ENCODE measurements at regions not wholly inside any gene's neighbourhood (a gene's known extent, or its start where the extent isn't known, plus 50 kb on each side); places are given as distances from the start of the nearest gene placed in this dataset.

GRCh38 chr4:42328978-42329377 is 68.3 kb upstream of the SHISA3 start:
- peaks cover 18% of the 10 kb centered on the region for H3K4me1 Mint-ChIP-seq
- CTCF ChIA-PET, result interaction anchor here (1.0 kb wide), 1 partner anchor 48 kb away, joined by 5 read pairs; no protein-coding TSS in a partner anchor
- ATAC-seq (no peak), DNase-seq (ENCODE audit: low spot score) (no peak)
- H3K9me3 Mint-ChIP-seq, result peaks cover 12% of the 10 kb centered on the region; the same call in 1 of the 2 replicates
- H3K36me3 Mint-ChIP-seq, result no peaks in the 10 kb centered on the region
- TF ChIP-seq, protein P1, sequence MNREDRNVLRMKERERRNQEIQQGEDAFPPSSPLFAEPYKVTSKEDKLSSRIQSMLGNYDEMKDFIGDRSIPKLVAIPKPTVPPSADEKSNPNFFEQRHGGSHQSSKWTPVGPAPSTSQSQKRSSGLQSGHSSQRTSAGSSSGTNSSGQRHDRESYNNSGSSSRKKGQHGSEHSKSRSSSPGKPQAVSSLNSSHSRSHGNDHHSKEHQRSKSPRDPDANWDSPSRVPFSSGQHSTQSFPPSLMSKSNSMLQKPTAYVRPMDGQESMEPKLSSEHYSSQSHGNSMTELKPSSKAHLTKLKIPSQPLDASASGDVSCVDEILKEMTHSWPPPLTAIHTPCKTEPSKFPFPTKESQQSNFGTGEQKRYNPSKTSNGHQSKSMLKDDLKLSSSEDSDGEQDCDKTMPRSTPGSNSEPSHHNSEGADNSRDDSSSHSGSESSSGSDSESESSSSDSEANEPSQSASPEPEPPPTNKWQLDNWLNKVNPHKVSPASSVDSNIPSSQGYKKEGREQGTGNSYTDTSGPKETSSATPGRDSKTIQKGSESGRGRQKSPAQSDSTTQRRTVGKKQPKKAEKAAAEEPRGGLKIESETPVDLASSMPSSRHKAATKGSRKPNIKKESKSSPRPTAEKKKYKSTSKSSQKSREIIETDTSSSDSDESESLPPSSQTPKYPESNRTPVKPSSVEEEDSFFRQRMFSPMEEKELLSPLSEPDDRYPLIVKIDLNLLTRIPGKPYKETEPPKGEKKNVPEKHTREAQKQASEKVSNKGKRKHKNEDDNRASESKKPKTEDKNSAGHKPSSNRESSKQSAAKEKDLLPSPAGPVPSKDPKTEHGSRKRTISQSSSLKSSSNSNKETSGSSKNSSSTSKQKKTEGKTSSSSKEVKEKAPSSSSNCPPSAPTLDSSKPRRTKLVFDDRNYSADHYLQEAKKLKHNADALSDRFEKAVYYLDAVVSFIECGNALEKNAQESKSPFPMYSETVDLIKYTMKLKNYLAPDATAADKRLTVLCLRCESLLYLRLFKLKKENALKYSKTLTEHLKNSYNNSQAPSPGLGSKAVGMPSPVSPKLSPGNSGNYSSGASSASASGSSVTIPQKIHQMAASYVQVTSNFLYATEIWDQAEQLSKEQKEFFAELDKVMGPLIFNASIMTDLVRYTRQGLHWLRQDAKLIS (CRISPR knock-in tag; IDR thresholded peaks at IDR 0.05; ENCODE audit: borderline replicate concordance), result no peak
- TF ChIP-seq ESRRA (CRISPR knock-in tag; IDR thresholded peaks at IDR 0.05; ENCODE audit: borderline replicate concordance) (no peak), RORB (CRISPR knock-in tag; IDR thresholded peaks at IDR 0.05) (no peak), ZNF219 (CRISPR knock-in tag; IDR thresholded peaks at IDR 0.05; ENCODE audit: borderline replicate concordance) (no peak), GABPB1 (CRISPR knock-in tag; IDR thresholded peaks at IDR 0.05) (no peak), CREB1 (CRISPR knock-in tag; IDR thresholded peaks at IDR 0.05) (no peak), FOXJ3 (CRISPR knock-in tag; IDR thresholded peaks at IDR 0.05; ENCODE audit: borderline replicate concordance) (no peak), MYBL2 (CRISPR knock-in tag; IDR thresholded peaks at IDR 0.05) (no peak), ZNF423 (CRISPR knock-in tag; IDR thresholded peaks at IDR 0.05) (no peak), ATF1 (CRISPR knock-in tag; IDR thresholded peaks at IDR 0.05) (no peak), ZNF416 (CRISPR knock-in tag; IDR thresholded peaks at IDR 0.05) (no peak), TCF7 (CRISPR knock-in tag; IDR thresholded peaks at IDR 0.05; ENCODE audit: low read depth) (no peak), FOXP1 (CRISPR knock-in tag; IDR thresholded peaks at IDR 0.05; ENCODE audit: borderline replicate concordance) (no peak), IRF2 (CRISPR knock-in tag; IDR thresholded peaks at IDR 0.05; ENCODE audit: borderline replicate concordance, low read depth) (no peak), ELF4 (CRISPR knock-in tag; IDR thresholded peaks at IDR 0.05; ENCODE audit: low read depth) (no peak), TEAD4 (CRISPR knock-in tag; IDR thresholded peaks at IDR 0.05) (no peak), RELA (CRISPR knock-in tag; IDR thresholded peaks at IDR 0.05; ENCODE audit: borderline replicate concordance) (no peak)
- TF ChIP-seq, protein P2, sequence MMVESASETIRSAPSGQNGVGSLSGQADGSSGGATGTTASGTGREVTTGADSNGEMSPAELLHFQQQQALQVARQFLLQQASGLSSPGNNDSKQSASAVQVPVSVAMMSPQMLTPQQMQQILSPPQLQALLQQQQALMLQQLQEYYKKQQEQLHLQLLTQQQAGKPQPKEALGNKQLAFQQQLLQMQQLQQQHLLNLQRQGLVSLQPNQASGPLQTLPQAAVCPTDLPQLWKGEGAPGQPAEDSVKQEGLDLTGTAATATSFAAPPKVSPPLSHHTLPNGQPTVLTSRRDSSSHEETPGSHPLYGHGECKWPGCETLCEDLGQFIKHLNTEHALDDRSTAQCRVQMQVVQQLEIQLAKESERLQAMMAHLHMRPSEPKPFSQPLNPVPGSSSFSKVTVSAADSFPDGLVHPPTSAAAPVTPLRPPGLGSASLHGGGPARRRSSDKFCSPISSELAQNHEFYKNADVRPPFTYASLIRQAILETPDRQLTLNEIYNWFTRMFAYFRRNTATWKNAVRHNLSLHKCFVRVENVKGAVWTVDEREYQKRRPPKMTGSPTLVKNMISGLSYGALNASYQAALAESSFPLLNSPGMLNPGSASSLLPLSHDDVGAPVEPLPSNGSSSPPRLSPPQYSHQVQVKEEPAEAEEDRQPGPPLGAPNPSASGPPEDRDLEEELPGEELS (CRISPR knock-in tag; IDR thresholded peaks at IDR 0.05), result no peak
- TF ChIP-seq, protein P3, sequence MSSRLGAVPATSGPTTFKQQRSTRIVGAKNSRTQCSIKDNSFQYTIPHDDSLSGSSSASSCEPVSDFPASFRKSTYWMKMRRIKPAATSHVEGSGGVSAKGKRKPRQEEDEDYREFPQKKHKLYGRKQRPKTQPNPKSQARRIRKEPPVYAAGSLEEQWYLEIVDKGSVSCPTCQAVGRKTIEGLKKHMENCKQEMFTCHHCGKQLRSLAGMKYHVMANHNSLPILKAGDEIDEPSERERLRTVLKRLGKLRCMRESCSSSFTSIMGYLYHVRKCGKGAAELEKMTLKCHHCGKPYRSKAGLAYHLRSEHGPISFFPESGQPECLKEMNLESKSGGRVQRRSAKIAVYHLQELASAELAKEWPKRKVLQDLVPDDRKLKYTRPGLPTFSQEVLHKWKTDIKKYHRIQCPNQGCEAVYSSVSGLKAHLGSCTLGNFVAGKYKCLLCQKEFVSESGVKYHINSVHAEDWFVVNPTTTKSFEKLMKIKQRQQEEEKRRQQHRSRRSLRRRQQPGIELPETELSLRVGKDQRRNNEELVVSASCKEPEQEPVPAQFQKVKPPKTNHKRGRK (CRISPR knock-in tag; IDR thresholded peaks at IDR 0.05; ENCODE audit: borderline replicate concordance), result no peak
- no peak overlapping the region for H3K27ac Mint-ChIP-seq
- POLR2A ChIA-PET, result no interaction called here
- no peak overlapping the region for H3K4me3 Mint-ChIP-seq
- H3K27me3 Mint-ChIP-seq (ENCODE audit: low read depth), result peaks cover 3% of the 10 kb centered on the region; the same call in 1 of the 2 replicates

- Mint-ChIP-seq H3K4me1 (peaks cover 18% of the 10 kb centered on the region), H3K27me3 (ENCODE audit: low read depth) (peaks cover 3% of the 10 kb centered on the region; the same call in 1 of the 2 replicates), H3K9me3 (peaks cover 8% of the 10 kb centered on the region; the same call in 1 of the 2 replicates), H3K36me3 (no peaks in the 10 kb centered on the region), H3K4me3 (no peak overlapping the region), H3K27ac (no peak overlapping the region)
- POLR2A ChIA-PET, result no interaction called here
- no peak for DNase-seq (ENCODE audit: low spot score)
- CTCF ChIA-PET, result interaction anchor here (1.0 kb wide), 1 partner anchor 48 kb away, joined by 5 read pairs; no protein-coding TSS in a partner anchor
- no peak for ATAC-seq
- TF ChIP-seq NFE2L1 (CRISPR knock-in tag; IDR thresholded peaks at IDR 0.05), result no peak
- TF ChIP-seq GTF2I (CRISPR knock-in tag; conservative IDR thresholded peaks at IDR 0.05), result no peak
- TF ChIP-seq FOXK1 (CRISPR knock-in tag; IDR thresholded peaks at IDR 0.05), result no peak
- no peak for TF ChIP-seq ARID4B (CRISPR knock-in tag; IDR thresholded peaks at IDR 0.05; ENCODE audit: borderline replicate concordance)
- TF ChIP-seq, protein P4, sequence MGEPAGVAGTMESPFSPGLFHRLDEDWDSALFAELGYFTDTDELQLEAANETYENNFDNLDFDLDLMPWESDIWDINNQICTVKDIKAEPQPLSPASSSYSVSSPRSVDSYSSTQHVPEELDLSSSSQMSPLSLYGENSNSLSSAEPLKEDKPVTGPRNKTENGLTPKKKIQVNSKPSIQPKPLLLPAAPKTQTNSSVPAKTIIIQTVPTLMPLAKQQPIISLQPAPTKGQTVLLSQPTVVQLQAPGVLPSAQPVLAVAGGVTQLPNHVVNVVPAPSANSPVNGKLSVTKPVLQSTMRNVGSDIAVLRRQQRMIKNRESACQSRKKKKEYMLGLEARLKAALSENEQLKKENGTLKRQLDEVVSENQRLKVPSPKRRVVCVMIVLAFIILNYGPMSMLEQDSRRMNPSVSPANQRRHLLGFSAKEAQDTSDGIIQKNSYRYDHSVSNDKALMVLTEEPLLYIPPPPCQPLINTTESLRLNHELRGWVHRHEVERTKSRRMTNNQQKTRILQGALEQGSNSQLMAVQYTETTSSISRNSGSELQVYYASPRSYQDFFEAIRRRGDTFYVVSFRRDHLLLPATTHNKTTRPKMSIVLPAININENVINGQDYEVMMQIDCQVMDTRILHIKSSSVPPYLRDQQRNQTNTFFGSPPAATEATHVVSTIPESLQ (CRISPR knock-in tag; IDR thresholded peaks at IDR 0.05), result no peak
These were observed 67.9 kb upstream of the SHISA3 start for GRCh38 chr4:42329421-42329820.

Data from WTC11 (cell line).